Esophagus squamous epithelium (tissue), 4 donors: ENCODE measurements at regions not wholly inside any gene's neighbourhood (a gene's known extent, or its start where the extent isn't known, plus 50 kb on each side); places are given as distances from the start of the nearest gene placed in this dataset.

Experiments
- POLR2A ChIP-seq, 4 donors: fragments of 450-650 bp; IDR thresholded peaks; one replicate each; pipeline ENCODE4 v1.6.1; 2017; ENCODE audit warnings: antibody characterized with exemption in 4 of 4, mild to moderate bottlenecking in 4 of 4, moderate library complexity in 3 of 4
- TF ChIP-seq, protein P1 (sequence below), 6 experiments: fragments of 450-650 bp in 4 of 6; fragments of 200-600 bp in 2 of 6; sonication (generic) in 2 of 6; IDR thresholded peaks; one replicate each; pipeline ENCODE4 v1.5.1; 2016 to 2019; ENCODE audit warnings: antibody characterized with exemption in 6 of 6, mild to moderate bottlenecking in 4 of 6, moderate library complexity in 4 of 6

DNA sequence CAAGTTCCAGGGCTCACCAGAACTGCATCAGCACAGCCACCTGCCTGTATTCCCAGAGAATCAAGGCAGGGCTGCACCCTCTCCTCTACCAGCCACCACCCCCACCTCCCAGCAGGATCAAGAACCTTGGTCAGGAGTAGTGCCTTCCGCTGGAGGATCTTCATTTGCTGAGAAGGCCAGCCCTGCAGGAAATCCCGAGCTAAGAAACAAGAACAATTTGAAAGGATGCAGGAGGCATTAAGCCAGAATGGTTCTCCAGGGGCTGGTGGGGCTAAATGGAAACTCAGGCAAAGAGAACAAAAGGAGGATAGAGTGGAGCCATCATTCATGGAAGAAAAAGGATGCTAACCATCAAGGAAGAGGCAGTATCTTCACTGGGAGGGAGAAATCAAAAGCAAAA is 147.3 kb upstream of the SLC14A2 start:
- TF ChIP-seq, protein P1, sequence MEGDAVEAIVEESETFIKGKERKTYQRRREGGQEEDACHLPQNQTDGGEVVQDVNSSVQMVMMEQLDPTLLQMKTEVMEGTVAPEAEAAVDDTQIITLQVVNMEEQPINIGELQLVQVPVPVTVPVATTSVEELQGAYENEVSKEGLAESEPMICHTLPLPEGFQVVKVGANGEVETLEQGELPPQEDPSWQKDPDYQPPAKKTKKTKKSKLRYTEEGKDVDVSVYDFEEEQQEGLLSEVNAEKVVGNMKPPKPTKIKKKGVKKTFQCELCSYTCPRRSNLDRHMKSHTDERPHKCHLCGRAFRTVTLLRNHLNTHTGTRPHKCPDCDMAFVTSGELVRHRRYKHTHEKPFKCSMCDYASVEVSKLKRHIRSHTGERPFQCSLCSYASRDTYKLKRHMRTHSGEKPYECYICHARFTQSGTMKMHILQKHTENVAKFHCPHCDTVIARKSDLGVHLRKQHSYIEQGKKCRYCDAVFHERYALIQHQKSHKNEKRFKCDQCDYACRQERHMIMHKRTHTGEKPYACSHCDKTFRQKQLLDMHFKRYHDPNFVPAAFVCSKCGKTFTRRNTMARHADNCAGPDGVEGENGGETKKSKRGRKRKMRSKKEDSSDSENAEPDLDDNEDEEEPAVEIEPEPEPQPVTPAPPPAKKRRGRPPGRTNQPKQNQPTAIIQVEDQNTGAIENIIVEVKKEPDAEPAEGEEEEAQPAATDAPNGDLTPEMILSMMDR (IDR thresholded peaks at IDR 0.05) = no peak
- TF ChIP-seq POLR2A (IDR thresholded peaks at IDR 0.05) = no peak
